ENCODE measurements at regions not wholly inside any gene's neighbourhood (a gene's known extent, or its start where the extent isn't known, plus 50 kb on each side); places are given as distances from the start of the nearest gene placed in this dataset.

GRCh38 chr3:162269636-162270458 is 773.2 kb downstream of the OTOL1 start:
- TF ChIP-seq, protein P1, sequence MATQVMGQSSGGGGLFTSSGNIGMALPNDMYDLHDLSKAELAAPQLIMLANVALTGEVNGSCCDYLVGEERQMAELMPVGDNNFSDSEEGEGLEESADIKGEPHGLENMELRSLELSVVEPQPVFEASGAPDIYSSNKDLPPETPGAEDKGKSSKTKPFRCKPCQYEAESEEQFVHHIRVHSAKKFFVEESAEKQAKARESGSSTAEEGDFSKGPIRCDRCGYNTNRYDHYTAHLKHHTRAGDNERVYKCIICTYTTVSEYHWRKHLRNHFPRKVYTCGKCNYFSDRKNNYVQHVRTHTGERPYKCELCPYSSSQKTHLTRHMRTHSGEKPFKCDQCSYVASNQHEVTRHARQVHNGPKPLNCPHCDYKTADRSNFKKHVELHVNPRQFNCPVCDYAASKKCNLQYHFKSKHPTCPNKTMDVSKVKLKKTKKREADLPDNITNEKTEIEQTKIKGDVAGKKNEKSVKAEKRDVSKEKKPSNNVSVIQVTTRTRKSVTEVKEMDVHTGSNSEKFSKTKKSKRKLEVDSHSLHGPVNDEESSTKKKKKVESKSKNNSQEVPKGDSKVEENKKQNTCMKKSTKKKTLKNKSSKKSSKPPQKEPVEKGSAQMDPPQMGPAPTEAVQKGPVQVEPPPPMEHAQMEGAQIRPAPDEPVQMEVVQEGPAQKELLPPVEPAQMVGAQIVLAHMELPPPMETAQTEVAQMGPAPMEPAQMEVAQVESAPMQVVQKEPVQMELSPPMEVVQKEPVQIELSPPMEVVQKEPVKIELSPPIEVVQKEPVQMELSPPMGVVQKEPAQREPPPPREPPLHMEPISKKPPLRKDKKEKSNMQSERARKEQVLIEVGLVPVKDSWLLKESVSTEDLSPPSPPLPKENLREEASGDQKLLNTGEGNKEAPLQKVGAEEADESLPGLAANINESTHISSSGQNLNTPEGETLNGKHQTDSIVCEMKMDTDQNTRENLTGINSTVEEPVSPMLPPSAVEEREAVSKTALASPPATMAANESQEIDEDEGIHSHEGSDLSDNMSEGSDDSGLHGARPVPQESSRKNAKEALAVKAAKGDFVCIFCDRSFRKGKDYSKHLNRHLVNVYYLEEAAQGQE (IDR thresholded peaks at IDR 0.05): no peak
- ChIA-PET CTCF (no interaction called here), POLR2A (no interaction called here)
- ATAC-seq (no peak), FAIRE-seq (no peak), DNase-seq (ENCODE audit: low read depth in 1 of 2, low spot score in 1 of 2) (no peak)
- 73% methylated on average over 9 of the region's 9 CpGs for WGBS (ENCODE audit: missing lambda C conversion rate)
- H3K4me1 ChIP-seq: no peaks in the 10 kb centered on the region
- no peak overlapping the region for H3K4me3 ChIP-seq
- no peak overlapping the region for H3K27ac ChIP-seq
- H3K4me2 ChIP-seq: no peak overlapping the region
- H3K9me3 ChIP-seq: no peaks in the 10 kb centered on the region

DNA sequence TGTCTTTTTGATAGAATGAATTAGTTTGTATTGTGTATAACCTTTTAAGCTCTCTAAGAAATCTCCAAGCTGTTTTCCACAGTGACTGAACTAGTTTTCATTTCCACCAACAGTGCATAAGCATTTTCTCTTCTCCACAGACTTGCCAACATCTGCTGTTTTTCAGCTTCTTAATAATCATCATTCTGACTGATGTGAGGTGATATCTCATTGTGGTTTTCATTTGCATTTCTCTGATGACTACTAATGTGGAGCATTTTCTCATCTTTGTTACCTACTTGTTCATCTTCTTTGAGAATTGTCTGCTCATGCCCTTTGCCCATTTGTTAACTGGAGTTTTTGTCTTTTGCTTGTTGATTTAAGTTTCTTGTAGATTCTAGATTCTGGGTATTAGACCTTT is 777.5 kb downstream of the OTOL1 start:
- ChIA-PET POLR2A (no interaction called here), CTCF (no interaction called here)
- no peaks in the 10 kb centered on the region for H3K9me3 ChIP-seq
- ATAC-seq (no peak), FAIRE-seq (no peak), DNase-seq (ENCODE audit: low read depth in 1 of 2, low spot score in 1 of 2) (no peak)
- TF ChIP-seq BHLHE40 (IDR thresholded peaks at IDR 0.05; ENCODE audit: low read depth, low read length) (no peak), CEBPB (IDR thresholded peaks at IDR 0.05) (no peak), EHMT2 (IDR thresholded peaks at IDR 0.05; ENCODE audit: low read depth) (no peak), ZNF302 (CRISPR knock-in tag; IDR thresholded peaks at IDR 0.05) (no peak), MYC (IDR thresholded peaks at IDR 0.05; ENCODE audit: borderline replicate concordance, low read length) (no peak), FOSL2 (IDR thresholded peaks at IDR 0.05) (no peak), FOSL2 (CRISPR knock-in tag; IDR thresholded peaks at IDR 0.05) (no peak), JUNB (IDR thresholded peaks at IDR 0.05) (no peak), SREBF2 (IDR thresholded peaks at IDR 0.05) (no peak), HOXB13 (CRISPR knock-in tag; IDR thresholded peaks at IDR 0.05; ENCODE audit: low read depth) (no peak), HES2 (IDR thresholded peaks at IDR 0.05) (no peak), ZC3H11A (IDR thresholded peaks at IDR 0.05) (no peak), HEYL (CRISPR knock-in tag; IDR thresholded peaks at IDR 0.05) (no peak), KDM1A (IDR thresholded peaks at IDR 0.05; ENCODE audit: low read depth) (no peak)
- TF ChIP-seq, protein P2, sequence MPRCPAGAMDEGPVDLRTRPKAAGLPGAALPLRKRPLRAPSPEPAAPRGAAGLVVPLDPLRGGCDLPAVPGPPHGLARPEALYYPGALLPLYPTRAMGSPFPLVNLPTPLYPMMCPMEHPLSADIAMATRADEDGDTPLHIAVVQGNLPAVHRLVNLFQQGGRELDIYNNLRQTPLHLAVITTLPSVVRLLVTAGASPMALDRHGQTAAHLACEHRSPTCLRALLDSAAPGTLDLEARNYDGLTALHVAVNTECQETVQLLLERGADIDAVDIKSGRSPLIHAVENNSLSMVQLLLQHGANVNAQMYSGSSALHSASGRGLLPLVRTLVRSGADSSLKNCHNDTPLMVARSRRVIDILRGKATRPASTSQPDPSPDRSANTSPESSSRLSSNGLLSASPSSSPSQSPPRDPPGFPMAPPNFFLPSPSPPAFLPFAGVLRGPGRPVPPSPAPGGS (IDR thresholded peaks at IDR 0.05): no peak
- TF ChIP-seq, protein P3, sequence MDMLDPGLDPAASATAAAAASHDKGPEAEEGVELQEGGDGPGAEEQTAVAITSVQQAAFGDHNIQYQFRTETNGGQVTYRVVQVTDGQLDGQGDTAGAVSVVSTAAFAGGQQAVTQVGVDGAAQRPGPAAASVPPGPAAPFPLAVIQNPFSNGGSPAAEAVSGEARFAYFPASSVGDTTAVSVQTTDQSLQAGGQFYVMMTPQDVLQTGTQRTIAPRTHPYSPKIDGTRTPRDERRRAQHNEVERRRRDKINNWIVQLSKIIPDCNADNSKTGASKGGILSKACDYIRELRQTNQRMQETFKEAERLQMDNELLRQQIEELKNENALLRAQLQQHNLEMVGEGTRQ (IDR thresholded peaks at IDR 0.05): no peak
- TF ChIP-seq, protein P1 (IDR thresholded peaks at IDR 0.05): no peak
- TF ChIP-seq, protein P4, sequence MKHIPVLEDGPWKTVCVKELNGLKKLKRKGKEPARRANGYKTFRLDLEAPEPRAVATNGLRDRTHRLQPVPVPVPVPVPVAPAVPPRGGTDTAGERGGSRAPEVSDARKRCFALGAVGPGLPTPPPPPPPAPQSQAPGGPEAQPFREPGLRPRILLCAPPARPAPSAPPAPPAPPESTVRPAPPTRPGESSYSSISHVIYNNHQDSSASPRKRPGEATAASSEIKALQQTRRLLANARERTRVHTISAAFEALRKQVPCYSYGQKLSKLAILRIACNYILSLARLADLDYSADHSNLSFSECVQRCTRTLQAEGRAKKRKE (CRISPR knock-in tag; IDR thresholded peaks at IDR 0.05; ENCODE audit: low read depth): no peak
- no peak overlapping the region for H3K4me2 ChIP-seq
- H3K4me3 ChIP-seq: no peak overlapping the region
- no peak overlapping the region for H3K27ac ChIP-seq
- H3K4me1 ChIP-seq: no peaks in the 10 kb centered on the region

Data from A549 (cell line).